Activated CD8-positive, alpha-beta memory T cell treated with anti-CD3 and anti-CD28 coated beads, Interleukin-2, amount 50 U/mL, for 4 hours (primary cell): ENCODE measurements at regions not wholly inside any gene's neighbourhood (a gene's known extent, or its start where the extent isn't known, plus 50 kb on each side); places are given as distances from the start of the nearest gene placed in this dataset.

Experiments
- DNase-seq: peaks from one replicate; pipeline ENCODE4 v3.0.0-alpha.2; 2020

- DNase-seq = no peak
These were observed 52.2 kb upstream of the SPACA1 start for GRCh38 chr6:87995461-87995860.

GRCh38 chr6:87993356-87993755 lies 54.3 kb upstream of the SPACA1 start:
- no peak for DNase-seq

GRCh38 chr6:87990871-87991270 lies 56.8 kb upstream of the SPACA1 start:
- DNase-seq = no peak

GRCh38 chr6:87982134-87982533 lies 65.5 kb upstream of the SPACA1 start:
- no peak for DNase-seq

DNA sequence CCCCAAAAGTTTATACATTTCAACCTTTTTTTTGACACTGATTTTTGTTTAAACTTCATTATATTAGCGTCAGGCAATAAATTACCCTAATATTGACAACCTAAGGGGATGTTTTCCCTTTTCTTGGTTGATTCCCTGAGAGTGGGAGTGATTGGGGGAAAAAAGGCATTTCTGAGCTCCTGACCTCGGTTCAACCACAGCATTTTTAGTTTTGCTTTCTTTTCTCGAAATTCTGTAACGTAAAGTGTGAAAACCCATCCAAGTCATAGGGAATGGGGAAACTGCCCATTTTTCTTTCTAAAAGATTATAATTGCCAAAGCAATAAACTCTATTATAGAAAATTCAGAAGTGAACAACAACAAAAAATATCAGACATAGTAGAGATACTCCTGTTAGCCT lies 67.9 kb upstream of the SPACA1 start:
- DNase-seq = no peak

DNA sequence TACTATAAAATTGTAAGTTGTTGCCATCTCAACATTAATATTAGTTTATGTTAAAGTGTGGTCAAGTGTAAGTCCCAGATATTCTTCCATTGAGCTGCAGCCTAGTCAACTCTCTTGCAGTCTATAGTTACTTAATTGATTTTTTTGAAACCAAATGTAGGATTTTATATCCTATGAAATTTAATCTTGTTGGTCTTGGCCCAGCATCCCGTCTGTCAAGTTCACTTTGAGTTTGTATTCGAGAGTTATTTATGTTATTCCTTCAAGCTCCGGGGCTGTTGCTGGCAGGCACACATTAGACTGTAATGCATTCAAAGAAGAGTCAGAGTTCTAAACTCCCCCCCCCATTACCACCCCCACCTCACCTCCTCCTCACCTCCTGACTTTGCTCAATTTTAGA lies 71.0 kb upstream of the SPACA1 start:
- no peak for DNase-seq

DNA sequence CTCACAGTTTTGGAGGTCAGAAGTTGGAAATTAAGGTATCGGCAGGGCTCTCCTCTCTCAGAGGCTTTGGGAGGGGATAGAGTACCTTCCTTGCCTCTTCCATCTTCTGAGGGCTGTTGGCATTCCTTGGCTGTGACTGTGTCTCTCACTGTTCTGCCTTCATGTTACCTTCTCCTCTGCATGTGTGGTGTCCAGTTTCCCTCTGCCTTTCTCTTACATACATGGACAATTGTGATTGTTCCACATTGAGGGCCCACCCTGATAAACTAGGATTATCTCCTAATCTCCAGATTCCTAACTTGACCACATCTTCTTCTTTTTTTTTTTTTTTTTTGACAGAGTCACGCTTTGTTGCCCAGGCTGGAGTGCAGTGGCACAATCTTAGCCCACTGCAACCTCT lies 72.1 kb upstream of the SPACA1 start:
- DNase-seq = no peak

DNA sequence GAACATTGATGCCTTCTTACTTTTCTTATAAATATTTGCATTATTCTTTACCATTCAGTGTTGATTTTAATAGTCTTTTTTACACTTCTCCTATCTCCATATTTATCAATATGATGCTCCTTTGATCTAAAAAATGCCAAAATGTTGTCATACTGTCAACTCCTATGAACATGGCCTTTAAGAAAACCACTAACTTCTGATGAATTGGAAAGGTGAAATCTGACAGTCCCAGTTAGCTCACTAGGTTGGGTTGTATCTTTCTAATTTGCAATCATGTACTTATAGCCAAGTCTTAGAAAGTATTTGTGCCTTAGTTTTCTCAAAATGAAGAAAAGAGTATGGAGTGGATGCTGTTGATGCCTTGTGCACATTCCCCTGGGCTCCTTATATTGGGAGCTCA lies 75.4 kb upstream of the SPACA1 start:
- no peak for DNase-seq

DNA sequence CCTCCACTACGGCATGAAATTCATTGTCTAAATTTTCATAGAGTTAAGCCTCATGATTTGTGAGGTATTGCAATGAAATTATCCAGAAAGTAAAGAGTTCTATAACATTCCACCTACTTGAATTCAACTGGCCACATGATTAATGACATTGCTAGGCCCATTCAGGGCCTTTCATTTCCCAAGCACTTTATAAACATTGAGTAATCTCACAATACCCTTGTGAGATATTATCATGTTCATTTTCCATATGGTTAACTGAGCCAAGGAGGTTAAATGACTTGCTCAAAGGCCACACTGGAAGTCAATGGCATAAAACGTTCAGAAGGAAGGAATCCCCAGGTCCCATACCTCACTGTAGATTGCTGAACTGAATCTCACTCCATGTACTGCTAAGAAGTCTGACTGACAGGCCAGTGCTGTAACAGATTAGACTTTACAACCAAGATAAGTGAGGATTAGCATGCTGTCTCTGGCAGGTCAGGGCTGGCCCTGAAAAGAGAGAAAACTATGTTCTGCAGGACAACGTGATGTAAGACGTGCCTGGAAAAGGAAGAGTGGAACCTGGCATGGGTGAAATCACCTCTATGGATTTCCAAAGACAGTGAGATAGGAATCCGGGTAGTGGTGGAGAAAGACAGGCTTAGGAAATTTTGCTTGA lies 75.9 kb upstream of the SPACA1 start:
- DNase-seq = no peak

GRCh38 chr6:87968435-87969278 lies 79.0 kb upstream of the SPACA1 start:
- no peak for DNase-seq

DNA sequence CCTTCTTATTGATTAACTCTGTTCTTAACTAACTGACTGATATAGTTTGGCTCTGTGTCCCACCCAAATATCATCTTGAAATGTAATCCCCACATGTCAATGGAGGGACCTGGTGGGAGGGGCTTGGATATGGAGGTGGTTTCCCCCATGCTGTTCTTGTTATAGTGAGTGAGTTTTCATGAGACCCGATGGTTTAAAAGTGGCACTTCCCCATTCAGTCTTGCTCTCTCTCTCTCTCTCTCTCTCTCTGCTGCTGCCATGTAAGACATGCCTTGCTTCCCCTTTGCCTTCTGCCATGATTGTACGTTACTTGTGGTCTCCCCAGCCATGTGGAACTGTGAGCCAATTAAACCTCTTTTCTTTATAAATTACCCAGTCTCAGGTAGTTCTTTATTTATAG lies 81.8 kb upstream of the SPACA1 start:
- no peak for DNase-seq

GRCh38 chr6:87959083-87959482 lies 88.6 kb upstream of the SPACA1 start:
- DNase-seq = no peak

GRCh38 chr6:87951751-87952150 lies 95.9 kb upstream of the SPACA1 start:
- no peak for DNase-seq

DNA sequence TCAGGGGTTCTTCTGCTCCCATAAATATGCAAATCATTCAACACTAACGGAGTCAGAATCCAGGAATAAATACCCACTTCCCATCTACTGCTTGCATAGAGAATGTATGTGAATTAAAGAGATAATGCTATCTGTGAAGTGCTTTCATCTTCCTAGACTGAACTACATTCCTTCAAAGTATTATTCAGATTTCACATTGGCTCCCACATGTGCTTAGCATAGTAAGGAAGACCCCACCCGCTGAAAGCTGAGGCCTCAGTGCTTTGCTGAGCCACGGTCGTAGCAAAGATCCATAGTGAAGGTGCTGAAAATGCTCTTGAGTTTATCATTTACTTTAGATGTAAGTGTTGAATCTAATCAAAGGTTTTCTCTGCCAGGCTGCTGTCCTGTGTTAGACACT lies 97.0 kb upstream of the SPACA1 start:
- no peak for DNase-seq

- DNase-seq = no peak
These were observed 98.4 kb upstream of the SPACA1 start for GRCh38 chr6:87949194-87949593.

DNA sequence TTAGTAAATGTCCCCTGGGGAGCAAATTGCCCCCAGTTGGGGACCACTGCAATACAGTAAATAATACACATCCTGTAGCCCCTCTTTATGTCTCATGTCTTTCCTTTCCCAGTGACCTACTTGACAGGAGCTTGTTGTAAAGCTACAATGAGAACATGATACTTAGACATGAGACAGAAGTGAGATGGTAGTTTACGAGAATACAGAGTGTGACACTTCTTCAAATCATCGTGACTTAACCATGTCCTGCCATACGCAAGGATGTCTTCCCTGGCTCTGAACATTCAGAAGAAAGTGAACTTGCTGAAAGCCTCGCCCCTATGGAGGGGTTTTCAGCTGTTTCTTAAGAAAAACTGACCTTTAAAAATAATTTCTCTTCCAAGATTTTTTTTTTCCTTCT lies 101.0 kb upstream of the SPACA1 start:
- DNase-seq = no peak

GRCh38 chr6:87945966-87946365 lies 101.7 kb upstream of the SPACA1 start:
- no peak for DNase-seq

DNA sequence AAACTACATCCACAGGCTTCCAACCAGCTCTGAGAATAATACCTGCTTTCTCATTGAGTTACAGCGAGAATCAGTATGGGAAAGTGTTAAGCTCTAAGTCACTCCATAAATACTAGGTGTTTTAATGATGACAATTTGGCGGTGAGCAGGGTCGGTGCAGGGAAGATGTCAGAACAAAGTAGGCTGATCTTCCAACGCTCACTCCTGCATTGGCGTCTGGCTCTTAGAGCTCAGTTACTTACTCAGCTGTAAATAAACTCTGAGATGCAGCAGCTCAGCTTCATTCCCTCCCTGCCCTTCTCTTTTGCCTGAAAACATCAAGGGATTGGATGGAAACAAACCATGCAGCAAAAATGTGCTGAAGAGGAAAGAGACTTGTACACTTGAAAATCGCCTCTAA lies 102.5 kb upstream of the SPACA1 start:
- no peak for DNase-seq

GRCh38 chr6:87944541-87944954 lies 103.1 kb upstream of the SPACA1 start:
- no peak for DNase-seq

DNA sequence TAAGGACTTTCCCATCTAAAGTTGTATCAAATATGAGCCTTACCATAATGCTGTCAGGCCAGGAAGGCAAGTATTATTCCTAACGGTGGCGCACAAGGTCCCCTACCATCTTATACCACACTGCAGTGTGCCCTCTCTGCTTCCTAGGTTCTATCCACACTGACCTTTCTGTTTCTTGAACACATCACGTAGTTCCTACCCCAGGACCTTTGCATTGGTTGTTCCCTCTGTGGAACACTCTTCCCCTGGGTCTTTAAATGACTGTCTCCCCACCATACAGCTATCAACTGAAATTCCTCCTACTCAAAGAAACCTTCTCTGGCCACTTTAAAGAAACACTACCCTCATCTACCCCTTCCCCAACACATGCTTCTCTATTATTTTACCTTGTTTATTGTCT lies 104.5 kb upstream of the SPACA1 start:
- DNase-seq = no peak

DNA sequence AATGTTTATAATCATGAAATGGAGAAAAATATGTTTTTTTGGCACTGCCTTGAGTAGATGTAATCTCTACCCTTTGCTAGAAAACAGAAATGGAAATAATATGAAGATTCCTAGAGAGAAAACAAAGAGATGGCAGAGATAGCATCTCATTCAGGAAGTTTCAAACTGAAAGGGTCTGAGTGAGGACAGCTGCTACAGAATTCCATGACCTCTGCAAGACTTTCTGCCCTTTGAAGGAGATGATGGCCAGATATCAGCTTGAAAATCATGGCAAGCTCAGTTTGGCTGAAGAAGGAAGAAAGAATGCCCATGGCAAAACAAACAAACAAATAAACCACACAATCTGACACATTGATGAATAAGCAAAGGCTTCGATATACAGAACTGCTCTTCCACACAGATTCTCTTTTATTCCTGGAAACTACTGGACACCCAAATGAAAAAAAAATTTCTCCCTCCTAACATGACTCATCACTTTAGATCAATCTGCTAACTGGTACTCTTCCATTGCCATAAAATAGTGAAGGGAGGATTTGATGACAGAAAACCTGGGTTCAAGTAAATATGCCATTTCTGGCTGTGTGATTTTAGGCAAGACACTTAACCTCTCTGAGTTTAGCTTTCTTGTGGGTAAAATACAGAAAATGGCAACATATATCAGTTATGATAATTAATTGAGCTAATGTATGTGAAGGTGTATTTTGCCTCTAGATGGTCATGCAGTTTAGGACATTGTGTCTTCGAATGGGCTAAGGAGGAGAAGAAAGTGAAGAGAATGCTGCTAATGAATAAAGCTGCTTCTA lies 105.9 kb upstream of the SPACA1 start:
- DNase-seq = no peak

DNA sequence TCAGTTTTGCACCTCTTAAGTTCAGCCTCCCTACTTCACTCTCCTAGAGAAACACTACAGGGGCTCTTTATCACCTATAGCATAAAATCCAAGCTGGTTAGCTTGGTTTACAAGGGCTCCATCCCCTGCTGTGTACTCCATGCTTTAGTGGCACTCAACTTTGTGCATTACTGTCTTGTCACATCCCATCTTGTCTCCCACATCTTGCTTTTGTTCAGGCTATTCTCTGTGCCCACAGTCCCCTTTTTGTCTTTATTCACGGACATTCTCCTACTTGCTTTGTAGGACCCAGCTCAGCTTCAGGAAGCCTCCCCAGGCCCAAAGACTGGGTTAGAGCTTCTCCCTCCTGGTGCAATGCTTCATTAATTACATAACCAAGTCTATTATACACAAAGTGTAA lies 107.9 kb upstream of the SPACA1 start:
- DNase-seq = no peak

DNA sequence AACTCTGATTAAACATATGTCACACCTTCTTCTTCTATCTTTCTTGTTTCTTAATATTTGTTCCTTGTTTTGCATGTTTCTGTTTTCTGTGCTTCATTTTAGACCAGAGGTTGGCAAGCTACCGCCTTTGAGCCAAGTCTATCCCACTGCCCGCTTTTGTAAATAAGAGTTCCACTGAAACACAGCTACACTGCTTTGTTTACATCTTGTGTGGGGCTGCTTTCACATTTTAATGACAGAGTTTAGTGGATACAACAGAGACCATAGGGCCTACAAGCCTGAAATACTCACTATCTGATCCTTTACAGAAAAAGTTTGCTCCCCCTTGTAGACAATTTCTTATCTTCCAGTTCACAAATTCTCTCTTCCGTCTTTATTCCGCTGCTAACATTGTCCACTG lies 109.4 kb upstream of the SPACA1 start:
- no peak for DNase-seq

DNA sequence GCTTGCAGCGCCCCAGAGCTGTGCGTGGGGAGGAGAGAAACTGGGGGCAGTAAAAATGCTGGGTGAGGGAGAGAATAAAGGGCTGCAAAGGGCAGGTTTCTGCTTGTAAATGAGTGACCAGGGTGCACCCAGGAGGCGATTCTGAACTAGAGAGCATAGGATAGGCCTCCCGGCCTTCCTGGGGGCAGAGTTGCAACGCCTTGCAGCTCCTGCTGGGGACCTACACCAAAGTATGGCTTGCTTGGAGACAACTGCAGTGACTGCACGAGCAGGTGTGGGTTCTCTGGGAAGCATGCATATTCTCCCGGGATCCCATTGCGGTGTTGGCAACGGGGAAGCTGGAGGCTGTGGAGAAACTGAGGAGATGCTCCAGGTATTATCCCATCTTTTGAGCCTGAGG lies 111.6 kb upstream of the SPACA1 start:
- DNase-seq = no peak
